ENCODE measurements at regions not wholly inside any gene's neighbourhood (a gene's known extent, or its start where the extent isn't known, plus 50 kb on each side); places are given as distances from the start of the nearest gene placed in this dataset.

GRCh38 chr3:80006315-80006714, 238.5 kb upstream of the ROBO1 start:
- no peak for FAIRE-seq
- TF ChIP-seq POLR2AphosphoS5 (IDR thresholded peaks at IDR 0.05; ENCODE audit: low read depth, low read length) (no peak), TAF1 (IDR thresholded peaks at IDR 0.05; ENCODE audit: borderline replicate concordance, low read depth, low read length) (no peak), POLR2A (IDR thresholded peaks at IDR 0.05; ENCODE audit: low read depth, low read length) (no peak)
- no peak for DNase-seq (ENCODE audit: insufficient read length)

DNA sequence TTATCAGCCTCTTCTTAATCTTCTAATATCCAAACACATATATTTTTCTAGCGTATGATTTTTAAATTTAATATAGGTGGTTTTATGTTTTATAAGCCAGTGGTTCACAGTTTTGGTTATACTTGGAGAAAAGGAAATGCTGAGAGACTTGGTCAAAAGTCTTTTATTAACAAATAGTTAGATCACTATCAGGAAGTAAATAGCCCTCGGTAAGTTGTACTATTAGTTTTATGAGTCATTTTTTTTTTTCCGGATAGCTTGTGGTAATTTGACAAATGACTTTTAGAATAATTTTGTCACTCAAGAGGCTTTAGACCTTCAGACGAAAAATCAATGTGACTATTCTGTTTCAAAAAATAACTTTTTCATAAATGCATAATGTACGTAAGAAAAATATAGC, 232.2 kb upstream of the ROBO1 start:
- TF ChIP-seq POLR2A (IDR thresholded peaks at IDR 0.05; ENCODE audit: low read depth, low read length) (no peak), TAF1 (IDR thresholded peaks at IDR 0.05; ENCODE audit: borderline replicate concordance, low read depth, low read length) (no peak), POLR2AphosphoS5 (IDR thresholded peaks at IDR 0.05; ENCODE audit: low read depth, low read length) (no peak)
- no peak for FAIRE-seq
- DNase-seq (ENCODE audit: insufficient read length): no peak

DNA sequence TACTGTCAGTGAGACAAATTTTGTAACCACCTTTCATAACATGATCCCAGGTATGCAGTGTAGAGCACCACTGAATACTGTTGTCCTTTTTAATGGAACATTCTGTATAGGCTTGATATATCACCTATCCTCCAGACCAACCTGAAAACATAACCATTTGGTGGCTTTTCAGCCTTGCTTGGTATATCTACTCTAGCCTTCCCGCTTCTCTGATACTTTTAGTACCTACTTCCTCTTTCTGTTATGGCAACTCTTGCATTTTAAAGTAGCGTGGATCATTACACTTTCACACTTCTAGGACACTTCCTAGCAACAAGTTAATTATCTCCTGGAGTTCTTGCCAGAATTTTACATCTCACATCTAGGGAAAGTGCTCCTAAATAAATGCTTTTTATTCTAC, 226.6 kb upstream of the ROBO1 start:
- DNase-seq (ENCODE audit: insufficient read length) (no peak), FAIRE-seq (no peak)
- TF ChIP-seq POLR2A (IDR thresholded peaks at IDR 0.05; ENCODE audit: low read depth, low read length) (no peak), POLR2AphosphoS5 (IDR thresholded peaks at IDR 0.05; ENCODE audit: low read depth, low read length) (no peak), TAF1 (IDR thresholded peaks at IDR 0.05; ENCODE audit: borderline replicate concordance, low read depth, low read length) (no peak)

DNA sequence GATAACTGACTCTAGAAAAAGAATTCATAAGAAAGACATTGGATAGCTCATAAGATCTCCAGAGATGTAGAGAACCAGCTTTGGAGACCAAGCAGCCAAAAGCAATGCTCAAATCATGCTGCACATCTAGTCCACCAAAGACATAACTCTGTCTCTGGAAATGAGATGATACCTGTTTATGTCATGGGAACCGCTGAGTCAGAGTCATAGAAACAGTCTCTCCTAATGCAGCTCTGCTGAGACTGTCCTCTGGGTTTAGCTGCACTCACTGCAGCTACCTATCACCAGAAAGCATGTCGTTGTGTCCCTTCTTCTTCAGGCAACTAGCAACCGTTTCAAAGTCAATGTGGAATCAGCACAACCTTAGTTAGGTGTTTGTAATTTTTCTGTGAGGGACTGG, 218.5 kb upstream of the ROBO1 start:
- TF ChIP-seq POLR2A (IDR thresholded peaks at IDR 0.05; ENCODE audit: low read depth, low read length): no peak
- FAIRE-seq (no peak), DNase-seq (ENCODE audit: insufficient read length) (no peak)

DNA sequence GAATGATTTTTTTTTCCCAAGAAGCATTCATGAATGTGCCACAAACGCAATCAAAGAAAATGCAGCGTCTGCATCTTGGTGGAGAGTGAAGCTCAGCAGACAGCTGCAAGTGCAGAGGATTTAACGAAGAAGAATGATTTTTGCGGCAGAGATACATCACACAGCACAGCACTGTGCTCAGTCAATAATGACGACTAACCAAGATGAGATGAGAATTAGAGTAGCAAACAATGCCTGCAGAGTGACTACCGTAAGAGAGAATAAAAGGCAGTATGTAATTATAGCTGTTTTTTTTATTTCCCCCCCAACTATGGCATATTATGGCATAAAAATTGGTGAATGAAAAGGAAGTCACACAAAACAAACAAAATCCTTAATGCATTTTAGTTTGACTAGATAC, 218.0 kb upstream of the ROBO1 start:
- TF ChIP-seq POLR2A (IDR thresholded peaks at IDR 0.05; ENCODE audit: low read depth, low read length): no peak
- TF ChIP-seq TAF1 (IDR thresholded peaks at IDR 0.05; ENCODE audit: borderline replicate concordance, low read depth, low read length): no peak
- no peak for TF ChIP-seq POLR2AphosphoS5 (IDR thresholded peaks at IDR 0.05; ENCODE audit: low read depth, low read length)
- FAIRE-seq (no peak), DNase-seq (ENCODE audit: insufficient read length) (no peak)

- DNase-seq (ENCODE audit: insufficient read length) (no peak), FAIRE-seq (no peak)
- TF ChIP-seq POLR2AphosphoS5 (IDR thresholded peaks at IDR 0.05; ENCODE audit: low read depth, low read length) (no peak), TAF1 (IDR thresholded peaks at IDR 0.05; ENCODE audit: borderline replicate concordance, low read depth, low read length) (no peak), POLR2A (IDR thresholded peaks at IDR 0.05; ENCODE audit: low read depth, low read length) (no peak)
These were observed 215.3 kb upstream of the ROBO1 start for GRCh38 chr3:79983118-79983517.

GRCh38 chr3:79979990-79980389, 212.2 kb upstream of the ROBO1 start:
- TF ChIP-seq TAF1 (IDR thresholded peaks at IDR 0.05; ENCODE audit: borderline replicate concordance, low read depth, low read length) (no peak), POLR2A (IDR thresholded peaks at IDR 0.05; ENCODE audit: low read depth, low read length) (no peak), POLR2AphosphoS5 (IDR thresholded peaks at IDR 0.05; ENCODE audit: low read depth, low read length) (no peak)
- no peak for FAIRE-seq
- DNase-seq (ENCODE audit: insufficient read length): no peak

- FAIRE-seq: no peak
- TF ChIP-seq TAF1 (IDR thresholded peaks at IDR 0.05; ENCODE audit: borderline replicate concordance, low read depth, low read length) (no peak), POLR2AphosphoS5 (IDR thresholded peaks at IDR 0.05; ENCODE audit: low read depth, low read length) (no peak), POLR2A (IDR thresholded peaks at IDR 0.05; ENCODE audit: low read depth, low read length) (no peak)
- no peak for DNase-seq (ENCODE audit: insufficient read length)
These were observed 208.7 kb upstream of the ROBO1 start for GRCh38 chr3:79976466-79976865.

DNA sequence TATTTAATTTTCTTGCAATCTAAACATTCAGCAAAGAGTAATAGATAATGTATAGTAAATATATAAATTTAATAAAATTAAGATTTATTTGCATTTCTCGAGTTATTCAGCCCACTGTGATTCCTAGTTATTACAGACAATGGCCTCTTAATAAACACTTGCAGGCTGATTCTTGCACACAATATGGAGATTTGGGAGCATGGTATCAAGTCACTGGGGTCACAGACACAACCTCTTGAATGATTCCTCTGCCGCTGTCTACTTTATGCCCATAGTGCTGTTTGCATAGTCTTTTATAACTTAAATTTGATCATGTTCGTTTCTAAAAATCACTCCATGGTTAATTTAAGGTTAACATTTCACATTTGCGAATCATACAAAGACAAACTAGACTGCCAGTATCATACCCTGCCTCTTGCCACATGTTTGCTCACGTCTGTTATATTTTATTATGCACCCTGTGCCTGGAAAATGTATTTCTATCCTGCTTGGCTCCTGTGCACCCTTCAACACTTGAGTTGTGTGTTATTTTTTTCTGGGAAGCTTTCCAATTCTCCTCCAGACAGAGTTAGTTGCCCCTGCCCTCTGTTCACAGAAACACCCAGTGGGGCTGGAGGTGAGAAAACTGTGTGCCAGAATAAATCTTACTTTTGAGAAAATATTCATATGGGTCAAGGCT, 206.3 kb upstream of the ROBO1 start:
- no peak for TF ChIP-seq TAF1 (IDR thresholded peaks at IDR 0.05; ENCODE audit: borderline replicate concordance, low read depth, low read length)
- TF ChIP-seq POLR2A (IDR thresholded peaks at IDR 0.05; ENCODE audit: low read depth, low read length): no peak
- TF ChIP-seq POLR2AphosphoS5 (IDR thresholded peaks at IDR 0.05; ENCODE audit: low read depth, low read length): no peak
- FAIRE-seq: no peak
- DNase-seq (ENCODE audit: insufficient read length): no peak

- TF ChIP-seq POLR2A (IDR thresholded peaks at IDR 0.05; ENCODE audit: low read depth, low read length) (no peak), TAF1 (IDR thresholded peaks at IDR 0.05; ENCODE audit: borderline replicate concordance, low read depth, low read length) (no peak), POLR2AphosphoS5 (IDR thresholded peaks at IDR 0.05; ENCODE audit: low read depth, low read length) (no peak)
- FAIRE-seq (no peak), DNase-seq (ENCODE audit: insufficient read length) (no peak)
These were observed 205.7 kb upstream of the ROBO1 start for GRCh38 chr3:79973482-79973881.

DNA sequence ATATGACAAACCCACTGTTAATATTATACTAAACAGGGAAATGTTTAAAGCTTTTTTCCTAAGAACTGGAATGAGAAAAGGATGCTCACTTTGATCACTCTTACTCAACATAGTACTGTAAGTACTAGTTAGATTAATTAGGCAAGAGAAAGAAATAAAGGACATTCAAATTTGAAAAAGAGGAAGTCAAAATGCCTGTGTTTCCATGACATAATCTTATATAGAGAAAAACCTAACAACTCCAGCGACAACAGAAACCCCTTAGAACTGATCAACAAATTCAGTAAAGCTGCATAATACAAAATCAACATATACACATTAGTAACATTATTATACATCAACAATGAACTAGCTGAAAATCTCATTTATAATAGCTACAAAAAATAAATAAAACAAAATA, 200.6 kb upstream of the ROBO1 start:
- TF ChIP-seq POLR2AphosphoS5 (IDR thresholded peaks at IDR 0.05; ENCODE audit: low read depth, low read length) (no peak), TAF1 (IDR thresholded peaks at IDR 0.05; ENCODE audit: borderline replicate concordance, low read depth, low read length) (no peak), POLR2A (IDR thresholded peaks at IDR 0.05; ENCODE audit: low read depth, low read length) (no peak)
- DNase-seq (ENCODE audit: insufficient read length): no peak
- FAIRE-seq: no peak

GRCh38 chr3:79960594-79960993, 192.8 kb upstream of the ROBO1 start:
- DNase-seq (ENCODE audit: insufficient read length): no peak

GRCh38 chr3:79957066-79957465, 189.3 kb upstream of the ROBO1 start:
- TF ChIP-seq POLR2A (IDR thresholded peaks at IDR 0.05; ENCODE audit: low read depth, low read length) (no peak), POLR2AphosphoS5 (IDR thresholded peaks at IDR 0.05; ENCODE audit: low read depth, low read length) (no peak), TAF1 (IDR thresholded peaks at IDR 0.05; ENCODE audit: borderline replicate concordance, low read depth, low read length) (no peak)
- DNase-seq (ENCODE audit: insufficient read length) (no peak), FAIRE-seq (no peak)

More at GRCh38 chr3:79960594-79960993, 192.8 kb upstream of the ROBO1 start:
- no peak for FAIRE-seq
- no peak for TF ChIP-seq POLR2A (IDR thresholded peaks at IDR 0.05; ENCODE audit: low read depth, low read length)
